GM21367 (cell line): ENCODE measurements at regions not wholly inside any gene's neighbourhood (a gene's known extent, or its start where the extent isn't known, plus 50 kb on each side); places are given as distances from the start of the nearest gene placed in this dataset.

Experiments
- ATAC-seq: cut with Tn5 transposase; IDR thresholded peaks from one replicate; pipeline ENCODE4 v1.9.1; 2021; ENCODE audit not compliant: unreplicated experiment

DNA sequence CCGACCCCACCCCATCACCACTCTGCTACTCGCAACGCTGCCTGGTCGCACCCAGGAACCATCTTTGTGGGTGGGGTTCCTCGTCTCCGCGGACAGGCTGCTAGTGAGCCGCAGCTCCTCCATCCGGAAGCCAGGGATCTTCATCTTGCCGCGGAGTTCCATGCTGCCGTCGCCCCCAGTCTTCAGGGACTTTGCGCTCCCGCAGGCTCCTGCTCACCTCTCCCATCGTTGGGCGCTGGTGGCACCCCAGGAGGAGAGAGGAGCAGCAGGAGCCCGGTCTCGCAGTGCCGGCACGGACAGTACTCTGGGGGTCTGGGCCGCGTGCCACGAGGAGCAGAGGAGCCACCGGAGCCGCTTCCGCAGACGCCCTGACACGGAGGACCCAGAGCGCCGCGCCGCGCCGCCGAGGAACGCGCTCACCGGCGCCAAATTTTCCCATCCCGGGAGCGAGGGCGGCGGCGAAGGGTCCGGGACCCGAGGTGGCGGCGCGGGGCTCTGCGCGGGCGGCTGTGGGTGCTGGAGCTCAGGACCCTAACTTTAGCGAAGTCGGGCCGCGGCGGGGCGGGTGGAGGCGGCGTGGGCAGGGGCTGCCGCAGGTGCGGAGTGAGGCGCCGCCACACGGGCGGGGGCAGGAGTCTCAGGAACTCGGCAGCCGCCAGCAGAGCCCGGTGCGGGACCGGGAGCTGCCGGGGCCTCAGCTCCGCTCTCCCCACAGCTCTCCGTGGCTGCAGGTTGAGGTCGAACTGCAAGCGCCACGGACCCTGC lies 750.1 kb upstream of the SORCS1 start:
- ATAC-seq, result no peak

DNA sequence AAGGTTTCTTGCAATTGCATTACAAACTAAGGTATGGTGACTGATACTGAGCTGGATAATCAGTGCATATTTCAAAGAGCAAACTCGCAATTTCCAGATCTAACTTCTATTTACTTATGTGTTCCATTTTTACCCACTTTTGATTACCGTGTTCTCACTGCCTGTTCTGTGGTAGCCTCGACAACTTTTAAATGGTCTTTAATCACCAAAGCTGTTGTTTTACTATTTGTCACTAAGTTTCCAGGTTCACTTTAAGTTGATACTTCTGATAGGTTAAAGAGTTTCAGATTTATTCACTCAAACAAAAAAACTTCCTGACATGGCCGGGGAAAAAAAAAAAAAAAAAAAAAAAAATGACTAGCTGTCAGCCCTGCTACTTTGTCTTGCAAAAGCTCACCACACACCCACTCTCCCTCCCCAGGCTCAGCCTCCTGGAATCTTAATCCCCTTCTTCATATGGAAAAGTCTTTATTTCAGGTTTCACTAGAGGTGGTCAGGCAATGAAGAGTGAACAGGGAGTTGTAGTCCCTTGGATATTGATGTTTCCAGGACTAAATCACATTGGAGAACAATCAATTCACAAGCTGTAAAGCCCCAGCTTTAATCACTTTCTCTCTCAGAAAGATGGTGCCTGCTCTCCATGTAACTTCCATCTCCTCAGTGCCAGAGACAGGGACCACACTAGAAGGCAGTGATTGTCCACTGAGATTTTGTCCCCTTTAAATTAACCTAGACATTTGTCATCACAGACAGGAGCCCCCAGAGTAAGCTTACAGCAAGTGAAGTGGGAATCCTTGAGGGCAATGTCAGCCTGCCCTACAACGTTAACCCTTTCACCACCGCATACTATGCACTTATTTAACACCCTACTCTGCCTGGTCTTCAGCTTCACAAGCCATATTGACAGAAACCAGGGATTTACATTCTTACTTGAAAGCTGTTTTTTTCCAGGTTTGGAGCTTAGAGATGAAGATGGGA lies 749.1 kb upstream of the SORCS1 start:
- no peak for ATAC-seq

DNA sequence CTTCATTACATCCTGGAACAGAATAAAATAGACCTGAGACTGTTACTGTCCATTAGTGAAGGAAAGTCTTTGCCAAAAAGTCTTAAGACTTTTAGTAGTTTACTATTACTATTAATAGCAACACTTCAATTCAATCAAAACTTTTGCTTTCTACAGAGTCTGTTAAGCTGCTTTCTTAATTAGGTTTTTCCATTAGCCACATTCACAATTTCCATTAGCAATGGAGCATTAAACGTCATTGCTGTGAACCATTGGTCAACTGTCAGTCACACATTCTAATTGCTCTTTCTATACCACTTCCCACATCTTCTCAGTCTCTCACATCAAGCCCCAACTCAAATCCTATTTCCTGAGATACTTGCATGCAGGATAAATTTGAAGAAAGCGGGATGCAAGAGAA lies 736.6 kb upstream of the SORCS1 start:
- no peak for ATAC-seq

DNA sequence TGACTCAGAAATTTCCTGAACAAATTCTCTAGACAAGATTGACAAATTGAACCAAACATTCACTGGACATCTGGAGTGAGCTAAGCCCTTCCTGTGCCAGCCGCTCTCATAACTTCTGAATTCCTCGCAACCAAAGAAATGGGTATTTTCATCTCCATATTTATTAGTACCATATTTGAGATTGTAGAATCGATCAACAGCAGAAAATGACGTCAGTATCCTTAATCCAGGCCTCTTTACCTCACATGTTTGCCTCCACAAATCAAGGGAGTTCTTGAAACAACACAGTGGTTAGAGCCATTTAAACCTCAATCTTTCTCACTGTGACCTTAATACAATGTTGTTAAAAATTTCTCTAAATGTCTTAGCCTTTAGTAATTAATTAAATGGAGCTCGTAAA lies 735.6 kb upstream of the SORCS1 start:
- no peak for ATAC-seq

DNA sequence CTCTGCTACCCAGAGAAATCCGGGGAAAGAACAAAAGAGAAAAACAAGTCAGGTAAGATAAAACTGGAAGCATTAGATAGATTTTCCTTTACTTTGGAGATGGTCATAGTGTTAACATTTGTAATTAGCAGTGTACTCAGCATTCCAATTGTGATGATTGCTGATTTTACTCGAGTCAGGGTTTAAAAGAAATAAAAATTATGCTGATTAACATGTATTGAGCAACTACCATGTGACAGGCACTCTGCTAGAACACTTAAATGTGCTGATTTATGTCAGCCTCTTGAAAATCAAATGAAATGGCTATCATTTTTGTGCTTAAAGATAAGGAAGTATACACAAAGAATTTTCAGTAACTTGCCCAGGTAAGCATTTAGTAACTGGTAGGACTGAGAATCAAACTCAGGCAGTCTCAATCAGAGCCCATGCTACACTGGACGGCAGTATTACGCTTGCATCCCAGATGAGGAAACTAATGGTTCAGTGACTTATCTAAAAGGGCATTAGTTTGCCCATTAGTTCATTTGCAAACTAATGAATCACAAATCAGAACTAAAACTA lies 735.1 kb upstream of the SORCS1 start:
- no peak for ATAC-seq

DNA sequence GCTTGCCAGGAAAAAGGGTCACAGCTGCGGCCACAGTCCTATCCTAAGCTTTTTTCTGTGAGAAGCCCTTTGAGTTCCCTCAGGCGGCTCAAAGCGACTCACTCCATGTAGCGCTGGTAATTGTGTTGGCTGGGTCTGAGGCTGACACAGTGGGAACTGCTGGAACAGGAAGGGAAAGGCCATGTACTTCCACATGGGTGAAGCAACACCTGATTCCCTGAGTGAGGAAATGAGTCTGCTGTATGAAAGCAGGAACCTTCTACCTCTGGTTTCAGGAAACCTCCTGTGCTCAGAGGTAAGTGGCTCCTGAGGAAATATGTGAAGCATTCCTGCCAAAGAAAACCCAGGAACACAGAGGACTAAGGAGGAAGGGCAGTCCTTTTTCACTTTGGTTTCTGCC lies 734.6 kb upstream of the SORCS1 start:
- no peak for ATAC-seq

DNA sequence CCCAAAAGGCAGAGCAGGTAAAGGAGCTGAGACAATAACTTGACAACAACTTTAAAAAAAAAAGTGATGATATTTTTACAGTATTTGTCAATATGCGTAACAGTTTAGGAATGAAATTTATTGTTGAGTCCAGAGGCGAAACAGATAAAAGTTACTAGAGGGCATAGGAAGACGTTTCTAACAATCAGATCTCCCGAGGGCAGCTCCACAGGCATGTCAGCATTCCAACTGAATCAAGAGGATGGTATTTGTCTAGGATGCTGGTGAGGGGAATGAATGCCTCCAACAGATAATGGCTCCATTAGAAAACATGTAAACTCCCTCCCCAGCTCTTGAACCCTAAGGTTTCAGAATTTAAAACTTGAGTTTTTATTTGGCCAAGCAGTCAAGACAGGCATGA lies 733.9 kb upstream of the SORCS1 start:
- no peak for ATAC-seq

DNA sequence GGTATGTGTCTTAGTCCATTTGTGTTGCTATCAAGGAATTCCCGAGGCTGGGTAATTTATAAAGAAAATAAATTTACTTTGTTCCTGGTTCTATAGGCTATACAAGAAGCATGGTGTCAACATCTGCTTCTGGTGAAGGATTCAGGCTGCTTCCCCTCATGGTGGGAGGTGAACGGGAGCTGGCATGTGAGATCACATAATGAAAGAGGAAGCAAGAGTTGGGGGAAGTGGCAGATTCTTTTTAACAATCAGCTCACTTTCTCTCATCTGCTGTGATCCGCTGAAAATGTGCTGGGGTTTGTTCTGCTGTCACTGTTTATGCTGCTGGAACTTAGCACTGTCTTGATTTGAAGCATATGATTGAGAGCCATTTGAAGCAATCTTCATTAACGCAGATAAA lies 730.0 kb upstream of the SORCS1 start:
- no peak for ATAC-seq

DNA sequence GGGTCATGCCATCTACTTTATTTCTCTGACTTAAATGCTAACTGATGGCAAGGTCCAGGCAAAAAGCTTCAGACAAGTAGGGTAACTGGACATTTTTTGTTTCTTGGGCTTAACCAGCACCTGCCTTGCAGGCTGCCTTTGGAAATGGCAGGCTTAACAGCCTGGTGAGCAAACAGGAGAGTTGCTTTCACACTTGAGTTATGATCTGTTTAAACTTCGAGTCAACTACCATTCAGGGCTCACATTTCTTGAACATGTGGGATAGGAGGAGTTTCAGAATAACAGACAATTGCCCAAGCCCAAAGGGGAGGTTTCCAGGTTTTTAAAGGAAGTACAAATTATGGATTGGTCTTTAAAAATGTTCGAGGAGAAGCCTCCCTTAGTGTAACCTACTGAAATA lies 724.6 kb upstream of the SORCS1 start:
- ATAC-seq, result no peak

DNA sequence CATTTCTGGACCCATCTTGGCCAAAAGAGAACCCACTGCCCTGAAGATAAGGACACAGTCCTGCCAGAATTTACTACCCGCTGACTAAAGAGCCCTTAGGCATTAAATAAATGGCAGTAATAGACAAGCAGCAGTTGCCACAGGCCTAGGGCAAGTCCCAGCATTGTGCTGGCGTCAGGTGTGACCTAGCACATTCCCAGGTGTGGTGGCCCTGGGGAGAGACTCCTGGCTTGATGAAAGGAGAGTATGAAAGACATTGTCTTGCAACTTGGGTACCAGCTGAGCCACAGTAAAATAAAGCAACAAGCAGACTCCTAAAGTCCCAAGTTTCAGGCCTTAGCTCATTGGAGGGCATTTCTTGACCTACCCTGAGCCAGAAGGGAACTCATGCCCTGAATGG lies 715.7 kb upstream of the SORCS1 start:
- no peak for ATAC-seq

DNA sequence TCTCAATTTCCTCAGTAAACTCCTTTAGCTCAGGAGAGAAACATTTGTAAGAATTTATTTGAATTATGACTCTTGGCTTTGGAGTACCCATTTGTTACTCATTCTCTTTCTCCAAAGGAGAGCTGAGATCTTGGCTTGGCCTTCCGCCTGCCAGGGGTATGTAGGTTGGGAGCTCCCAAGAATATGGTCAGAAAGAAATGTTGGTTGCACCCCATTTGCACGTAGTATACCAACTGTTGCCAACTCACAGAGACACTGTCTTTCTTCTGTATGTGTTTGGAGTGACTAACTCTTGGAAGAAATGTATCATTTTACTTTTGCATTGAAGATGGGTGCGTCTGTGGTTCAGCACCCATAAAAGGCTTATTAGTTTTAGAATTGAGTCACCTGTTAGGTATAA lies 708.5 kb upstream of the SORCS1 start:
- no peak for ATAC-seq

DNA sequence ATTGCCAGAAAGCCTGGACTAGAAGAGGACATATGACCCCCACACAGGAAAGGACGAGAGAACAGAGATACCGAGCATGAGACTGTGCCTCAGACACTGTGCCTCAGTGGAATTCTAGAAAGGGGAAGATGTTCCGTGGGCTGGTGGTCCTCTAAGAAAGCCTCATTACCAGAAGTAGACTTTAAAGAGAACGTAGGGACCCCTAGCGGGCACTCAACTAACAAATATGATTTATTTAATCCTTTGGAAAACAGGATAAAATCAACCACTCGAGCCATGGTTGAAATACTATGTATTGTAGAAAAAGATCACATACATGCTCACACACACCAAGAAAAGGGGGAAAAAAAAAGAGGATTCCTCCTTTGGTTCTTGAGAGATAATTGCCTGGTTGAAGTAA lies 701.2 kb upstream of the SORCS1 start:
- ATAC-seq, result no peak

DNA sequence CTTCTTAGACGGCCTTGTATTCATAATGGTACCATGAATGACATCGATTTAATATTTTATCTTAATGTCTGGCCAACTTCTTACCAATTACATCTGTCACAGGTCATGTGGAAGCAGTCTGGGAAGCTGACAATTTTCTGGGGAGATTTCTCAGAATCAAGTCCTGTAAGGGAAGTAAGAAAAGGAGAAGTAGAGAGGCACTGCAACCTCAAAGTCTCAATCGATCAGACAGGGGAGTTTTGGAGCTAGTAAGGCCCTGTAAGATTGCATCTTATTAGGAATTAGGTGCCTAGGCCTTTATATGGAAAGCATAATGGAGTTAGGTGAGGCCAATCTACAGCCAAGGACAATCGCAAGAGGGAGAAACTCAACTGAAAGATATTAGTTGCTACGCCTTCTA lies 694.6 kb upstream of the SORCS1 start:
- ATAC-seq, result no peak

DNA sequence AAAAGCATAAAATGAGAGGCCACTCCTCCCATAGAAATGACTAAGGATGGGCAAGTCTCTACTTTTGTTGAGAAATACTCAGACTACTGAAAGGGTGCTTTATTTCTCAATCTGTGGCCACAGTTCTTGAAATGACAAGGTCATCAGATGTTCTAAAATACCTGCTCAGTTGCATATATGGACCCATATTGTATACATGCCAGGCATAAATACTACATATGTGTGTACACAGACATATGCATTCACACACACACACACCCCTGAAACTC lies 691.5 kb upstream of the SORCS1 start:
- ATAC-seq, result no peak

DNA sequence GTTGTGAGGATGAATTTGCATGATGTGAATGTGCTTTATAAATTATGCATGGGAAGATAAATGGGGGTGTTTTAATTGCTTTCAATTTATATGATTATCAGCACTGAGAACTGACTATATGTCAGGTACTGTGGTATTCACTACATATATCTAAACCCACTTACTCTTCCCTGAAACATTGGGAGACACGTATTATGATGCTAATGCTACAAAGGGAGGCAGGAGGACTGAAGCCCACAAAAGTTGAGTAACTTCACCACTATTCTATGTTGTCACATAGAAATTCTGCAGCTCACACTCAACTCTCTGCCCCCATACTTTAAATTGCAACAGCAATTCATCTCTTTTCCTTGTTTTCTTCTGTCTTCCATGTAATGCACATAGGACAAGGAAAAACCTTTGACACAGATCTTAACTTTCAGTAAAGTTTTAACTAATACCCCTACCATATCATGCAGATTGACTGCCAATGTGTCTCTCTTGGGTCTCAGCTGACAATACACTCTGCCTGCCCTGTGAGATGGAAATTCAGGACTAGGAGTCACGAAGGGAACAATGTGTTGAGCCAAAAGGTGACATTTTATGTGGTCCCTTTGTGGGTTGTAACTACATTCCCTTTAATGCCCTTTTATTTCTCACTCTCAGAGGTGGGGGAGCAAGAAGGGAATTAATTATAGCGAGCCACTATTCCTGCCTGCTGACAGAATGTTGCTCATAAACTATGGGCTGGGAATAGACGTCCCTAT lies 691.0 kb upstream of the SORCS1 start:
- ATAC-seq, result no peak

DNA sequence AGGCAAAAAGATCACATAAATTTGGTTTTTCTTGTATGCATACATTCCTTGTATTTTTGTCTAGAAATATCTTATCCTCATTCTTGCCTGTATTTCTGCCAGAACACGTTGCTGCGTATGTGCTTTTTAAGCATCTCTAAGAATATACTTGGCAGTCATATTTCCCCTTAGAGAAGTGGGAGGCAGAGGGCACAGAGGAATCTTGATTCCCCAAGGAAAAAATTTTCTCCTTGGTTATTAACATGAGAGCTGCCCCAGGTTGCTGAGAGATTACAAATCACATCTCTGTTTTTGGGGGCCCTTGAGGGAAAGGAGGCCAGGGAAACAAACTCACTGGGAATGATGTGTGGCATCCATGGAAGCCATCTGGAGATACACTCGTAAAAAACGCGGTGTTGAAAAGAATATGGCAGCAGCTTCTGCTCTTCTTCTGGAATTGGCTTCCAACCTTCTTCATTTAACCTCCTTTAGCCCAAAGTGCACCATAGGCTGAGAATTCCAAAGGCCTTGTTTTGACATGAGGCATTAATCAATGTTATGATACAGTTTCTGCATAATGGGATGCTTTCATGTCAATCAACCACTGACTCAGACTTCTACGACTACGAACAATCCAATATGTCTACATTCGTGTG lies 684.3 kb upstream of the SORCS1 start:
- no peak for ATAC-seq

DNA sequence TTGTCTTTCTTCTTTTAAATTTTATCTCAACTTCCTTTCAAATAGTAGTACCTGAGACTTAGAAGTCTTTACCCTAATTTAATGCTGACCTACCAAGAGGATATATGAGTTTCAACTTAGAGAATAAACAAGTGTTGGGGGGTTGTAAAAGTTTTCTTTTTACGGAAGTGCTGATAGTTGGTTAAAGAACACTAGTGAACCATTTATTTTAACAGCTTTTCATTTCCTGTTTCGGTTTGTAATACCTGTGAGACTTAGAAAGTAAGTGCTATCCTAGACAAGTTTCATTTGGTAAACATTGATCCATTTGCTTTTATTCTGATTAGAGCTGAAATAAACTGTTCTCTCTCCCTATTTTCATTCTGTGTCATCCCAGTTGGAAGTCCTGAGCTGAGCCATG lies 683.1 kb upstream of the SORCS1 start:
- ATAC-seq, result peak; percentile 92

DNA sequence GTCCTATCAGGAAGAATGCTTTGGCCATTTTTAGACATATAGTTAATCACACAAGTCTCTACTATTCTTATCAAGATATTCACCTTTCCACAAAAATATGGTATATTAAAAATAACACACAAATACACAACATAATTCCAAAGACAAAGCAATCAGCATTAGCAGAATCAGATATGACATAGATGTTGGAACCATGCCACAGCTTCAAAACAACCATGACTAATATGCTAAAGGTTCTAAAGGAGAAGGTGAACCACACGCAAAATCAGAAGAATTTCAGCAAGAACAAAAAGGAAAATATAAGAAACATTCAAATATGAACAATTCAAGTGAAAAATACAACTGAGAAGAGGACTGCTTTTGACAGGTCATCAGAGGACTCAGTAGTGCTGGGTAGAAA lies 670.2 kb upstream of the SORCS1 start:
- ATAC-seq, result no peak

DNA sequence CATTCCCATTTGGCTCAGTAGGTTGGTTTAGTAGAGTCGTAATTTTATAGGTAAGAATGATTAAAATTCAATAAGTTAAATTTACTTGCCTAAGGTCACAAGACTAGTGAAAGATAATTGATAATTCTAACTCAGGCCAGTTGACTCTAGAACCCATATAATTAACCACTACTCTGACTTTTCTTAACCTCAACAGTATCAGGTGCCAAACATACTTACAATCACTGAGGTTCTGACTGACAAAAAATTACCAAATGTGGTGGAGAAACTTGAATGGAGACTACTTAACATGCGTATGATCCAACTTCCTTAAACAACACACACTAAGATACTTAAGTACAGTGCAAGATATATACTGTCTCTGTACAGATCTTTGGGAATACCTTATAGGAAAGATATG lies 667.3 kb upstream of the SORCS1 start:
- no peak for ATAC-seq

DNA sequence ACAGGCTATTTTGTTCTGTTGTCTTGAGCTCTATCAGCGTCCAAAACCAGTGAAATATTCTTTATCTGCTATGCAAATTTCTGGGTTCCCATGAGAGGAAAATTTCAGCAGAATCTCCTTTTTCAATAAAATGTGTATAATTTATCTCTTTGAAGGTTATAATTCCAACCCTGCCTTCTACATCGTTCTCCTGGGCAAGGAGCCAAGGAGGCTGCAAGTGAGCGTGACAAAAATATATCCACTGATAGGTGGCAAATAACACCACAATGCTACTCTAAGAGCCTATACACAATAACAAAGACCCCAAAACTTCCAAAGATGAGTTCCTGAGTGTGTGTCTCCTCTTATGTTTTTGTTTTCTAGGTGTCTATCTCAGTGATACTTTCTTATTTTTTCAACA lies 664.7 kb upstream of the SORCS1 start:
- no peak for ATAC-seq

DNA sequence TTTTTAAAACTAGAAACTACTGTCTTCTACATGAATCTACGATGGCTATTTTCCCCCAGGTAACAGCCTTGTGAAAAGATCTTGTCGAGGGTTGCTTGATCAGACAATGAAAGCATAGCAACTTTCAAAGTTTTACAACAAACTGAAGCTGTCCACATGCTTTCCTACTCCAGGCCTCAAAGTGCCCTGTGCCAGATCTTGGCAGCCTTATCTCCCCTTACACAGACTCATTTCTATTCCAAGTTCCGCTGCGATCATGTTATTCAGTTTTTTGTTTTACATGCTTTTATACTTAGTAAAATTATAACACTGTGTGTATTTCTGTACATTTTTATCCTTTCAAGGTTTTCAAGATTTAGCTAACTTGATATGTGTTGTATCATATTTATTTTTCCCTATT lies 661.7 kb upstream of the SORCS1 start:
- ATAC-seq, result no peak
